Inflammatory macrophage treated with lipopolysaccharide for 4 hours (primary cell): ENCODE measurements at regions not wholly inside any gene's neighbourhood (a gene's known extent, or its start where the extent isn't known, plus 50 kb on each side); places are given as distances from the start of the nearest gene placed in this dataset.

Source experiments
- DNase-seq: peaks from one replicate; pipeline ENCODE4 v3.0.0-alpha.2; 2020

DNA sequence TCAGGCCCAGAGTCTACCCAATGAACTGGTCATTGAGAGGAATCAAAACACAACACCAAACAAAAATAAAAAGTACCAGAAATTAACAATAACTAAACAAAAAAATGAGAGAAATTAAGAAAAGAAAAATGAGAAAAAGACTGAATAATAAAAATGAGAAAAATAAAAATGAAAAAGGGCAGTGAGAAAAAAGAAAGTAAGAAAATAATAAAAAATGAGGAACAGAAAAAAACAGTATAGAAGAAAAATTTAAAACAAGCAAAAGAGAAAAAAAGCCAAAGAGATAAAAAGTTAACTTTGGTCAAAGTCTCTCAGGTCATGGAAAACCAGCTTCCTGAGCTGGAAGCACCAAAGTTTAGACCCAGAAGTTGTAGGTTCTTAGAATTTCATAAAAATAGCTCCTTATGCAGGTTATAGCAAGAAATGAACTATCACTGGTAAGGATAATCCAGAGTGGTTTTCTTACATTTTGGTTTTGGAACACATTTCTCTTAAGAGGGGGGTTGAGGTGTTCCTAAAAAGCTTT lies 51.0 kb upstream of the WDR17 start:
- DNase-seq = no peak
